BJ (cell line): ENCODE measurements at regions not wholly inside any gene's neighbourhood (a gene's known extent, or its start where the extent isn't known, plus 50 kb on each side); places are given as distances from the start of the nearest gene placed in this dataset.

ENCODE experiments used
- CTCF ChIA-PET: fragments of 350-600 bp; formaldehyde crosslinking; extraction: SDS; loops from one replicate; lab custom pipeline; 2021; ENCODE audit warnings: antibody characterized with exemption, inconsistent platforms; lab: Yijun Ruan, JAX
- POLR2A ChIA-PET: fragments of 300-600 bp; sonication (Branson Sonifier 250); formaldehyde crosslinking; extraction: SDS; loops from one replicate; lab custom pipeline; 2021; ENCODE audit warnings: antibody characterized with exemption; lab: Charles Lee
- DNase-seq: peaks from one replicate; pipeline ENCODE4 v3.0.0-alpha.2; 2011; ENCODE audit warnings: low read depth
- H3K27me3 ChIP-seq: 2 replicates; pipeline ENCODE4 v1.6.0; 2011; ENCODE audit warnings: low read length; ENCODE audit not compliant: control insufficient read depth, insufficient read depth
- H3K36me3 ChIP-seq: 2 replicates; pipeline ENCODE4 v1.5.1; 2011; ENCODE audit warnings: low read length; ENCODE audit not compliant: control insufficient read depth, insufficient read depth
- H3K4me3 ChIP-seq: 2 replicates; pipeline ENCODE4 v1.5.1; 2011; ENCODE audit warnings: low read depth, mild to moderate bottlenecking, control low read depth, low read length
- TF ChIP-seq, protein P1 (sequence below): IDR thresholded peaks from 2 replicates; pipeline ENCODE4 v1.5.1; 2011; ENCODE audit warnings: low read depth, mild to moderate bottlenecking, control low read depth, inconsistent platforms, low read length, moderate library complexity; ENCODE audit not compliant: insufficient read depth

DNA sequence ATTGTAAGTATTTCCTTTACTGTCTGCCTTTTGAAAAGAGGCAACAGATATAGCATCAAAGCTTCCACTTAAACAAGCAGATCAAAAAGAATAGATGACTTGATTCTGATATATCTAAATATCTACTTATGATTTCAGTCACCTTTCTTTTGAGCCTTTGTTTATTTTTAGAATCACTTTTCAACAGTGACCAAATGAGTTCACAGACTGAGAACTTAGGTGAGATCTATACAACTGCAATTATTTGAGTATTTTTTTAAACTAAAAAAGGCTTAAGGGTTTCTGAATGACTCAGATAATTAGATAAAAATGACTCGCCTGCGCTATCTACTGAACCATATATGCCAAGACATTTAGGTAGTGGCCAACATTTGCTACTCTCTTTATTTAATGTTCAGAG lies 166.7 kb upstream of the KCNIP4 start:
- H3K27me3 ChIP-seq, result no peaks in the 10 kb centered on the region
- TF ChIP-seq, protein P1, sequence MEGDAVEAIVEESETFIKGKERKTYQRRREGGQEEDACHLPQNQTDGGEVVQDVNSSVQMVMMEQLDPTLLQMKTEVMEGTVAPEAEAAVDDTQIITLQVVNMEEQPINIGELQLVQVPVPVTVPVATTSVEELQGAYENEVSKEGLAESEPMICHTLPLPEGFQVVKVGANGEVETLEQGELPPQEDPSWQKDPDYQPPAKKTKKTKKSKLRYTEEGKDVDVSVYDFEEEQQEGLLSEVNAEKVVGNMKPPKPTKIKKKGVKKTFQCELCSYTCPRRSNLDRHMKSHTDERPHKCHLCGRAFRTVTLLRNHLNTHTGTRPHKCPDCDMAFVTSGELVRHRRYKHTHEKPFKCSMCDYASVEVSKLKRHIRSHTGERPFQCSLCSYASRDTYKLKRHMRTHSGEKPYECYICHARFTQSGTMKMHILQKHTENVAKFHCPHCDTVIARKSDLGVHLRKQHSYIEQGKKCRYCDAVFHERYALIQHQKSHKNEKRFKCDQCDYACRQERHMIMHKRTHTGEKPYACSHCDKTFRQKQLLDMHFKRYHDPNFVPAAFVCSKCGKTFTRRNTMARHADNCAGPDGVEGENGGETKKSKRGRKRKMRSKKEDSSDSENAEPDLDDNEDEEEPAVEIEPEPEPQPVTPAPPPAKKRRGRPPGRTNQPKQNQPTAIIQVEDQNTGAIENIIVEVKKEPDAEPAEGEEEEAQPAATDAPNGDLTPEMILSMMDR, result no peak
- ChIA-PET CTCF (interaction anchor here (0.9 to 1.1 kb wide), 2 partner anchors 17 to 325 kb away, joined by 3 read pairs; no protein-coding TSS in a partner anchor), POLR2A (no interaction called here)
- H3K4me3 ChIP-seq, result no peak overlapping the region
- DNase-seq, result no peak
- H3K36me3 ChIP-seq, result no peaks in the 10 kb centered on the region

DNA sequence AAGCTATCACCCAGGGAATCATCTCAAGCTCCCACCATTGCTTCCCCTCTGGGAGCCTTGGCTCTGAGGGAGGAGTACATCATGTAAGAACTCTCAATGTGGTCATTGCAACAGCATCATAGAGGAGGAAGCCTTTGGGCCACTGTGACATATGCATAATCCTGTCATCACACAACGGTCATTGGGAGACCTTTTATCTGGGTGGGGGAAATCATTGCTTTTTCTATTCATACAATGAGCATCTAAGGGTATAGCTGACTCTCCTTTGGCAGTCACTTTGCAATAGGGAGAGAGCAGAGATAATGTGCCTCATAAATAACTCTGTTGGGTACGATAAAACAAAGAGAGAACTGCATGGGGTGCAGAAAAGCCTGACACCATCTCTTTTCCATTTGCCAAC lies 155.2 kb upstream of the KCNIP4 start:
- Histone ChIP-seq H3K4me3 (no peak overlapping the region), H3K36me3 (no peaks in the 10 kb centered on the region), H3K27me3 (no peaks in the 10 kb centered on the region)
- DNase-seq, result no peak
- TF ChIP-seq, protein P1, result no peak
- POLR2A ChIA-PET, result no interaction called here
- CTCF ChIA-PET, result interaction anchor here (1.3 kb wide), 1 partner anchor 137 kb away, joined by 3 read pairs; no protein-coding TSS in a partner anchor

DNA sequence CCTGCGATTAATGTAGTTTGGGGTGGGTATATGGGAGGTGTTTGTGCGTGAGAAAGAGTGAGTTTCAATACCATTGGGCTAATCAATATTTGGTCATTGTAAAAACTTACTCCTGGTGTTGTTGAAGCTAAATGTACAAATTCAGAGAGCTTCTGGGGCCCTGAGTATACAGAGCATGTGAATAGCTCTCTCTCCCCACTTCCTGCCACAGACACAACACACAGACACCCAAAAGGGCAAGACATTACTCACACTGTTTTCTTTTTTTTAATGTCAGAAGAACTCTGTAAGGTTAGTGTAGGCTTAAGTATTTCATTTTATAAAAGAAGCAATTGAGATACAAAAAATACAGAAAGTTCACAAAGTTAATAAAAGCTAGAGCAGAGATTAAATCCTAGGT lies 151.3 kb upstream of the KCNIP4 start:
- Histone ChIP-seq H3K27me3 (no peaks in the 10 kb centered on the region), H3K4me3 (no peak overlapping the region), H3K36me3 (no peaks in the 10 kb centered on the region)
- TF ChIP-seq, protein P1, result no peak
- no peak for DNase-seq
- POLR2A ChIA-PET, result interaction anchor here (0.7 kb wide), 1 partner anchor 8 kb away, joined by 4 read pairs; no protein-coding TSS in a partner anchor
- CTCF ChIA-PET, result no interaction called here

DNA sequence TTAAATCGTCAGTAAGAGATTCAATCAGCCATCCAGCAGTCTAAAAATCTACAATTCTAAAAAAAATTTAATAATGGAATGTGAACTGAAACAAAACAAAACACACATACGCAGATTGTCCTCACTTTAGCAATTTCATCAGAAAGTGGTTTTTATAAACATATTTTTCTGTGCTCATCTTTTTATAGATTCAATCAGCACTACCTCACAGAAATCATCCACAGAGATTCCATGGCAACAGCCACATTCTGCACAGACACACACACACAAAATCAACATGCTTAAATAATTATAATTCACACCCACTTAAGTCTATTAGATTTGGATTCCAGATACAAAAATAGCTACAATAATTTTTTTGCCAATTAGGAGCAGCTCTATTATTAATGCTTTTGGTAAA lies 149.0 kb upstream of the KCNIP4 start:
- ChIA-PET POLR2A (no interaction called here), CTCF (interaction anchor here (0.7 kb wide), 1 partner anchor 13 kb away, joined by 3 read pairs; no protein-coding TSS in a partner anchor)
- no peak for DNase-seq
- Histone ChIP-seq H3K36me3 (no peaks in the 10 kb centered on the region), H3K27me3 (no peaks in the 10 kb centered on the region), H3K4me3 (no peak overlapping the region)
- TF ChIP-seq, protein P1, result no peak

DNA sequence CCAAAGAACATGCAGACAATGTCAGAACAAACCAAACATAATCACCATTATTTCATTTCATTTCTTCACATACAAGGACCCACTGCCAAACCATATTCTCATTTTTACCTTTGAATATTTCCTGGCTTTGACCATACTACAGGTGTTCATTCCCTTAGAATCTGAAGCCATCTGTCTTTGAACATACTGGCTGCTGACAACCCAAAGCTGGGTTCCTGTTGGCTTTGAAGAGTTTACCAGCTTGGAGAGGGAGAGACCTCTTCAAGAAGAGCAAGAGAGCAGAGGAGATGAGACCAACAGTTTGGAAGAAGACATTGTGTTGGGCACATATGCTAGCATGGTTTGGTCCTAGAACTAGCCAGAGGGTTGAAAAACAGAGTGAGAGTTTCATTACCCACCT lies 145.6 kb upstream of the KCNIP4 start:
- ChIA-PET POLR2A (no interaction called here), CTCF (no interaction called here)
- Histone ChIP-seq H3K4me3 (no peak overlapping the region), H3K36me3 (no peaks in the 10 kb centered on the region), H3K27me3 (no peaks in the 10 kb centered on the region)
- DNase-seq, result no peak
- TF ChIP-seq, protein P1, result no peak
